AG09319 (cell line): ENCODE measurements at regions not wholly inside any gene's neighbourhood (a gene's known extent, or its start where the extent isn't known, plus 50 kb on each side); places are given as distances from the start of the nearest gene placed in this dataset.

Experiments used
- DNase-seq: peaks from one replicate; pipeline ENCODE4 v3.0.0-alpha.2; 2010; ENCODE audit warnings: low read depth; ENCODE audit errors: extremely low read depth
- CTCF ChIP-seq: IDR thresholded peaks from 2 replicates; pipeline ENCODE4 v1.5.1; 2011; ENCODE audit warnings: low read depth, mild to moderate bottlenecking, inconsistent platforms, low read length, moderate library complexity

GRCh38 chr7:111622084-111622483 lies 59.8 kb upstream of the IMMP2L start:
- TF ChIP-seq CTCF = no peak
- no peak for DNase-seq
